ENCODE measurements at regions not wholly inside any gene's neighbourhood (a gene's known extent, or its start where the extent isn't known, plus 50 kb on each side); places are given as distances from the start of the nearest gene placed in this dataset.
A peak's percentile ranks its signal among the peaks of the same experiment; 100 is the strongest.

GRCh38 chr9:73011956-73012355 lies 59.1 kb upstream of the ALDH1A1 start:
- no peak for DNase-seq (ENCODE audit: low read depth)

GRCh38 chr9:73011181-73011750 lies 58.4 kb upstream of the ALDH1A1 start:
- peak; percentile 75 for DNase-seq (ENCODE audit: low read depth)

GRCh38 chr9:73009649-73010288 lies 56.9 kb upstream of the ALDH1A1 start:
- DNase-seq (ENCODE audit: low read depth): no peak

- no peak for DNase-seq (ENCODE audit: low read depth)
These were observed 55.3 kb upstream of the ALDH1A1 start for GRCh38 chr9:73007966-73008672.

- DNase-seq (ENCODE audit: low read depth): no peak
These were observed 54.1 kb upstream of the ALDH1A1 start for GRCh38 chr9:73006986-73007385.

Measured in GM04503 (cell line).